Activated CD4-positive, alpha-beta T cell treated with anti-CD3 and anti-CD28 coated beads, Interleukin-2, amount 10 ng/mL, durations not matched to agents 24 days and 14 days (primary cell): ENCODE measurements at regions not wholly inside any gene's neighbourhood (a gene's known extent, or its start where the extent isn't known, plus 50 kb on each side); places are given as distances from the start of the nearest gene placed in this dataset.

ENCODE experiments used
- DNase-seq: peaks from one replicate; pipeline ENCODE4 v3.0.0; 2022
- H3K27ac Mint-ChIP-seq: one replicate; pipeline ENCODE4 v1.8.0; 2022; ENCODE audit warnings: mild to moderate bottlenecking, mixed read lengths
- H3K27me3 Mint-ChIP-seq: one replicate; pipeline ENCODE4 v1.8.0; 2022; ENCODE audit warnings: mixed read lengths
- H3K36me3 Mint-ChIP-seq: one replicate; pipeline ENCODE4 v1.8.0; 2022; ENCODE audit warnings: low read depth, mild to moderate bottlenecking, mixed read lengths
- H3K4me1 Mint-ChIP-seq: one replicate; pipeline ENCODE4 v1.8.0; 2021; ENCODE audit warnings: mixed read lengths
- H3K4me3 Mint-ChIP-seq: one replicate; pipeline ENCODE4 v1.8.0; 2022; ENCODE audit warnings: mild to moderate bottlenecking, moderate library complexity, mixed read lengths
- H3K9me3 Mint-ChIP-seq: one replicate; pipeline ENCODE4 v1.8.0; 2021; ENCODE audit warnings: mixed read lengths
- intact Hi-C: fragments of 100-400 bp; cut with micrococcal nuclease; formaldehyde crosslinking; loops from one replicate; pipeline ENCODE4 v1.15.1; 2023

GRCh38 chr9:16136961-16137360 is 584.1 kb downstream of the CCDC171 start:
- H3K27me3 Mint-ChIP-seq, result no peaks in the 10 kb centered on the region
- H3K9me3 Mint-ChIP-seq, result no peaks in the 10 kb centered on the region
- no peak for DNase-seq
- intact Hi-C loops, result no loop called here
- no peak overlapping the region for H3K27ac Mint-ChIP-seq
- no peaks in the 10 kb centered on the region for H3K36me3 Mint-ChIP-seq
- H3K4me3 Mint-ChIP-seq, result no peak overlapping the region
- H3K4me1 Mint-ChIP-seq, result peaks cover 3% of the 10 kb centered on the region

GRCh38 chr9:16138561-16139491 is 586.0 kb downstream of the CCDC171 start:
- no peaks in the 10 kb centered on the region for H3K27me3 Mint-ChIP-seq
- intact Hi-C loops, result no loop called here
- DNase-seq, result no peak
- H3K27ac Mint-ChIP-seq, result no peak overlapping the region
- H3K4me1 Mint-ChIP-seq, result peaks cover under 1% of the 10 kb centered on the region
- no peaks in the 10 kb centered on the region for H3K9me3 Mint-ChIP-seq
- no peak overlapping the region for H3K4me3 Mint-ChIP-seq
- no peaks in the 10 kb centered on the region for H3K36me3 Mint-ChIP-seq

GRCh38 chr9:16139774-16140173 is 586.9 kb downstream of the CCDC171 start:
- no peak for DNase-seq
- no peaks in the 10 kb centered on the region for H3K4me1 Mint-ChIP-seq
- no peaks in the 10 kb centered on the region for H3K36me3 Mint-ChIP-seq
- intact Hi-C loops, result no loop called here
- no peak overlapping the region for H3K4me3 Mint-ChIP-seq
- H3K9me3 Mint-ChIP-seq, result no peaks in the 10 kb centered on the region
- H3K27me3 Mint-ChIP-seq, result no peaks in the 10 kb centered on the region
- no peak overlapping the region for H3K27ac Mint-ChIP-seq

GRCh38 chr9:16143310-16143709 is 590.5 kb downstream of the CCDC171 start:
- H3K4me1 Mint-ChIP-seq, result no peaks in the 10 kb centered on the region
- intact Hi-C loops, result no loop called here

GRCh38 chr9:16143947-16144890 is 591.4 kb downstream of the CCDC171 start:
- Mint-ChIP-seq H3K4me1 (no peaks in the 10 kb centered on the region), H3K27me3 (no peaks in the 10 kb centered on the region), H3K36me3 (no peaks in the 10 kb centered on the region), H3K27ac (no peak overlapping the region), H3K4me3 (no peak overlapping the region), H3K9me3 (no peaks in the 10 kb centered on the region)
- no peak for DNase-seq
- intact Hi-C loops, result no loop called here

More at GRCh38 chr9:16143310-16143709, 590.5 kb downstream of the CCDC171 start:
- no peak for DNase-seq
- no peaks in the 10 kb centered on the region for H3K9me3 Mint-ChIP-seq
- no peaks in the 10 kb centered on the region for H3K27me3 Mint-ChIP-seq
- no peak overlapping the region for H3K27ac Mint-ChIP-seq
- no peak overlapping the region for H3K4me3 Mint-ChIP-seq
- no peaks in the 10 kb centered on the region for H3K36me3 Mint-ChIP-seq

- H3K27ac Mint-ChIP-seq, result no peak overlapping the region
- H3K36me3 Mint-ChIP-seq, result no peaks in the 10 kb centered on the region
- H3K27me3 Mint-ChIP-seq, result no peaks in the 10 kb centered on the region
- DNase-seq, result no peak
- intact Hi-C loops, result no loop called here
- no peaks in the 10 kb centered on the region for H3K4me1 Mint-ChIP-seq
- no peak overlapping the region for H3K4me3 Mint-ChIP-seq
- H3K9me3 Mint-ChIP-seq, result no peaks in the 10 kb centered on the region
Observed at GRCh38 chr9:16145196-16145950, 592.5 kb downstream of the CCDC171 start.

- no peaks in the 10 kb centered on the region for H3K9me3 Mint-ChIP-seq
- no peak overlapping the region for H3K27ac Mint-ChIP-seq
- H3K36me3 Mint-ChIP-seq, result no peaks in the 10 kb centered on the region
- H3K4me3 Mint-ChIP-seq, result no peak overlapping the region
- no peak for DNase-seq
- H3K27me3 Mint-ChIP-seq, result peaks cover 3% of the 10 kb centered on the region
- intact Hi-C loops, result no loop called here
- no peaks in the 10 kb centered on the region for H3K4me1 Mint-ChIP-seq
Observed at GRCh38 chr9:16147726-16148125, 594.9 kb downstream of the CCDC171 start.

GRCh38 chr9:16150501-16150900 is 597.7 kb downstream of the CCDC171 start:
- Mint-ChIP-seq H3K9me3 (no peaks in the 10 kb centered on the region), H3K36me3 (no peaks in the 10 kb centered on the region), H3K4me3 (no peak overlapping the region), H3K27ac (no peak overlapping the region), H3K4me1 (peaks cover 6% of the 10 kb centered on the region), H3K27me3 (peaks cover 7% of the 10 kb centered on the region)
- intact Hi-C loops, result no loop called here
- DNase-seq, result no peak

- H3K27ac Mint-ChIP-seq, result no peak overlapping the region
- H3K4me1 Mint-ChIP-seq, result peaks cover 6% of the 10 kb centered on the region
- DNase-seq, result no peak
- no peak overlapping the region for H3K4me3 Mint-ChIP-seq
- no peaks in the 10 kb centered on the region for H3K36me3 Mint-ChIP-seq
- peaks cover 7% of the 10 kb centered on the region for H3K27me3 Mint-ChIP-seq
- H3K9me3 Mint-ChIP-seq, result no peaks in the 10 kb centered on the region
- intact Hi-C loops, result no loop called here
Observed at GRCh38 chr9:16150938-16151650, 598.3 kb downstream of the CCDC171 start.

GRCh38 chr9:16152276-16153101 is 599.6 kb downstream of the CCDC171 start:
- Mint-ChIP-seq H3K4me1 (peaks cover 6% of the 10 kb centered on the region), H3K36me3 (no peaks in the 10 kb centered on the region), H3K9me3 (no peaks in the 10 kb centered on the region), H3K27ac (no peak overlapping the region), H3K4me3 (no peak overlapping the region), H3K27me3 (peaks cover 7% of the 10 kb centered on the region)
- DNase-seq, result no peak
- intact Hi-C loops, result no loop called here

- H3K27ac Mint-ChIP-seq, result no peak overlapping the region
- DNase-seq, result no peak
- H3K27me3 Mint-ChIP-seq, result peaks cover 7% of the 10 kb centered on the region
- no peaks in the 10 kb centered on the region for H3K9me3 Mint-ChIP-seq
- peaks cover 6% of the 10 kb centered on the region for H3K4me1 Mint-ChIP-seq
- H3K36me3 Mint-ChIP-seq, result no peaks in the 10 kb centered on the region
- intact Hi-C loops, result no loop called here
- H3K4me3 Mint-ChIP-seq, result no peak overlapping the region
Observed at GRCh38 chr9:16153221-16153620, 600.4 kb downstream of the CCDC171 start.

- intact Hi-C loops, result no loop called here
- Mint-ChIP-seq H3K27me3 (peaks cover 7% of the 10 kb centered on the region), H3K27ac (no peak overlapping the region), H3K4me3 (no peak overlapping the region), H3K9me3 (no peaks in the 10 kb centered on the region), H3K4me1 (peaks cover 6% of the 10 kb centered on the region), H3K36me3 (no peaks in the 10 kb centered on the region)
- DNase-seq, result no peak
Observed at GRCh38 chr9:16153741-16154140, 600.9 kb downstream of the CCDC171 start.
